PC-9 (cell line): ENCODE measurements at regions not wholly inside any gene's neighbourhood (a gene's known extent, or its start where the extent isn't known, plus 50 kb on each side); places are given as distances from the start of the nearest gene placed in this dataset.

ENCODE experiments used
- BruUV-seq: library from RNA; stranded (reverse); fragments of 400-500 nt; replicated peaks from 2 replicates; lab custom pipeline; 2021; lab: Mats Ljungman, UMichigan
- CTCF ChIA-PET: fragments of 300-600 bp; sonication (Branson Sonifier 250); formaldehyde crosslinking; loops from one replicate; lab custom pipeline; 2022; ENCODE audit warnings: antibody characterized with exemption; lab: Charles Lee
- POLR2A ChIA-PET: fragments of 300-600 bp; sonication (Branson Sonifier 250); formaldehyde crosslinking; loops from one replicate; lab custom pipeline; 2022; ENCODE audit warnings: antibody characterized with exemption; ENCODE audit not compliant: unreplicated experiment; lab: Charles Lee
- DNase-seq, 2 experiments: peaks; one replicate each; pipeline versions ENCODE4 v3.0.0 to v3.0.0-alpha.2; 2015 to 2022; ENCODE audit warnings: mixed read lengths in 1 of 2
- H2AFZ ChIP-seq: fragments of 200-600 bp; sonication (generic); 2 replicates; pipeline ENCODE4 v1.8.1; 2017; ENCODE audit warnings: antibody characterized with exemption
- H3F3A ChIP-seq: fragments of 200-600 bp; sonication (generic); 2 replicates; pipeline ENCODE4 v1.8.1; 2017; ENCODE audit warnings: antibody characterized with exemption, mild to moderate bottlenecking, low read depth; ENCODE audit not compliant: insufficient read depth
- H3K27ac ChIP-seq: fragments of 200-600 bp; sonication (generic); 2 replicates; pipeline ENCODE4 v1.6.1; 2016; ENCODE audit warnings: mixed run types
- H3K27me3 ChIP-seq: fragments of 200-600 bp; sonication (generic); 2 replicates; pipeline ENCODE4 v1.6.1; 2016; ENCODE audit warnings: low read depth, mixed run types; ENCODE audit not compliant: insufficient read depth
- H3K36me3 ChIP-seq: fragments of 200-600 bp; sonication (generic); 2 replicates; pipeline ENCODE4 v1.6.1; 2016; ENCODE audit warnings: low read depth, mixed run types
- H3K4me1 ChIP-seq: fragments of 200-600 bp; sonication (generic); replicated peaks from 2 replicates; pipeline ENCODE4 v1.6.1; 2016; ENCODE audit warnings: mixed run types; ENCODE audit not compliant: insufficient read depth
- H3K4me2 ChIP-seq: fragments of 200-600 bp; sonication (generic); 2 replicates; pipeline ENCODE4 v1.6.1; 2017; ENCODE audit warnings: mixed run types
- H3K4me3 ChIP-seq: fragments of 200-600 bp; sonication (generic); 2 replicates; pipeline ENCODE4 v1.6.1; 2016; ENCODE audit warnings: mixed run types
- H3K79me2 ChIP-seq: fragments of 200-600 bp; sonication (generic); 2 replicates; pipeline ENCODE4 v1.6.1; 2017; ENCODE audit warnings: low read depth, mixed run types
- H3K9me2 ChIP-seq: fragments of 200-600 bp; sonication (generic); 2 replicates; pipeline ENCODE4 v1.8.1; 2017; ENCODE audit warnings: mild to moderate bottlenecking; ENCODE audit not compliant: insufficient read depth
- H3K9me3 ChIP-seq: fragments of 200-600 bp; sonication (generic); 2 replicates; pipeline ENCODE4 v1.8.1; 2016; ENCODE audit warnings: low read depth; ENCODE audit not compliant: insufficient read depth
- H4K20me1 ChIP-seq: fragments of 200-600 bp; sonication (generic); 2 replicates; pipeline ENCODE4 v1.8.1; 2017; ENCODE audit not compliant: insufficient read depth
- CTCF ChIP-seq: fragments of 200-600 bp; sonication (generic); conservative IDR thresholded peaks from 2 replicates; pipeline ENCODE4 v1.6.1; 2017; ENCODE audit warnings: mixed run types, antibody characterized with exemption, mild to moderate bottlenecking, moderate library complexity
- EZH2 ChIP-seq: fragments of 200-600 bp; sonication (generic); IDR thresholded peaks from 2 replicates; pipeline ENCODE4 v1.8.0; 2017; ENCODE audit warnings: antibody characterized with exemption, low read depth
- intact Hi-C: fragments of 100-400 bp; cut with micrococcal nuclease; formaldehyde crosslinking; loops from one replicate; pipeline ENCODE4 v1.10.0; 2022; ENCODE audit not compliant: unreplicated experiment

DNA sequence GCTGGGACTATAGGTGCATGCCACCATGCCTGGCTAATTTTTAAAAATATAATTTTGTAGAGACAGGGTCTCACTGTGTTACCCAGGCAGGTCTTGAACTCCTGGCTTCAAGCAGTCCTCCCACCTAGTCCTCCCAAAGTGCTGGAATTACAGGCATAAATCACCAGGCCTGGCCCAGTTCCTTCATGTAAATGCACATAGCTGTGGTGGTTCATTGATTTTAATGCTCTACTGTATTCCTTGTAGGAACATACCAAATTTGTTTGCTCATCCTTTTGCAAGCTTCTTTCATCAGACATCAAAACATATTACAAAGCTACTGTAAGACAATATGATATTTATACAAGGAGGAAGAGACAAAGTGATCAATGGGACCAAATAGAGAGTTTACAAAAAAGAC is 237.5 kb upstream of the ESRRG start:
- Histone ChIP-seq H3K9me2 (no peaks in the 10 kb centered on the region), H4K20me1 (no peaks in the 10 kb centered on the region), H3K4me3 (no peak overlapping the region), H3K36me3 (no peaks in the 10 kb centered on the region), H3K9me3 (no peaks in the 10 kb centered on the region), H3K4me1 (no peaks in the 10 kb centered on the region), H2AFZ (no peak overlapping the region), H3F3A (no peaks in the 10 kb centered on the region), H3K4me2 (no peak overlapping the region), H3K79me2 (no peaks in the 10 kb centered on the region), H3K27me3 (no peaks in the 10 kb centered on the region), H3K27ac (no peak overlapping the region)
- no TSS peak for BruUV-seq
- ChIA-PET CTCF (no interaction called here), POLR2A (no interaction called here)
- no peak for DNase-seq
- TF ChIP-seq CTCF: no peak
- TF ChIP-seq EZH2: no peak
- intact Hi-C loops: loop anchor here (2.0 kb wide), 1 partner anchor 1210 kb away; no protein-coding TSS in a partner anchor

GRCh38 chr1:216958569-216958968 is 235.3 kb upstream of the ESRRG start:
- no peaks in the 10 kb centered on the region for H3K79me2 ChIP-seq
- POLR2A ChIA-PET: no interaction called here
- H3K4me3 ChIP-seq: no peak overlapping the region
- TF ChIP-seq CTCF (no peak), EZH2 (no peak)
- H3K27me3 ChIP-seq: no peaks in the 10 kb centered on the region
- intact Hi-C loops: no loop called here
- H2AFZ ChIP-seq: no peak overlapping the region; the same call in 1 of the 2 replicates
- H4K20me1 ChIP-seq: no peaks in the 10 kb centered on the region
- H3K9me2 ChIP-seq: no peaks in the 10 kb centered on the region
- no peak overlapping the region for H3K4me2 ChIP-seq
- CTCF ChIA-PET: interaction anchor here (0.7 kb wide), 1 partner anchor 765 kb away, joined by 6 read pairs; no protein-coding TSS in a partner anchor
- no peaks in the 10 kb centered on the region for H3K36me3 ChIP-seq
- no TSS peak for BruUV-seq
- H3K4me1 ChIP-seq: no peaks in the 10 kb centered on the region
- no peak for DNase-seq
- H3K27ac ChIP-seq: no peak overlapping the region
- no peaks in the 10 kb centered on the region for H3K9me3 ChIP-seq
- no peaks in the 10 kb centered on the region for H3F3A ChIP-seq

DNA sequence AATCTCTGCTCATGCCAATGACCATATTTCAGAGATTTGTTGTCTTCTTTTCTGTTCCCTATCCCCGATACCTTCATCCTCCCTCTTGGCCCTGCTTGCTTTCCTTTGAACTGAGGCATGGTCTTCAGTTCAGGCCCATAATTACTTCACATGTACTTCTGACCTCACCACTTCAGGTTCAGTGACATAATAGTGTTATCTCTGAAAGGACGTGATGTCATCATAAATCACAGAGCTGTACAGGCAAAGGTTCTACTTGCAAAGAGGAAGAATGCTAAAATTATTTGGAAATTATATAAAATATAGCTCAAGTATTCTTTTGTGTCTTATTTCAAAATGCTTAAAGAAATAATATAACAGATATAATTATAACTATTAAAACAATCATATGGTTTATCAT is 230.3 kb upstream of the ESRRG start:
- no peak for DNase-seq
- no peaks in the 10 kb centered on the region for H3K36me3 ChIP-seq
- H3K4me2 ChIP-seq: no peak overlapping the region
- BruUV-seq: no TSS peak
- no peak overlapping the region for H3K4me3 ChIP-seq
- CTCF ChIA-PET: no interaction called here
- no peaks in the 10 kb centered on the region for H3K9me3 ChIP-seq
- H4K20me1 ChIP-seq: no peaks in the 10 kb centered on the region
- H3K4me1 ChIP-seq: no peaks in the 10 kb centered on the region
- POLR2A ChIA-PET: interaction anchor here (0.9 kb wide), 1 partner anchor 357 kb away, joined by 10 read pairs; no protein-coding TSS in a partner anchor
- no peaks in the 10 kb centered on the region for H3F3A ChIP-seq
- TF ChIP-seq EZH2 (no peak), CTCF (no peak)
- no peaks in the 10 kb centered on the region for H3K79me2 ChIP-seq
- intact Hi-C loops: no loop called here
- no peak overlapping the region for H3K27ac ChIP-seq
- H2AFZ ChIP-seq: no peak overlapping the region
- H3K9me2 ChIP-seq: no peaks in the 10 kb centered on the region
- H3K27me3 ChIP-seq: no peaks in the 10 kb centered on the region
